Glutamatergic neuron (in vitro differentiated cells): ENCODE measurements at regions not wholly inside any gene's neighbourhood (a gene's known extent, or its start where the extent isn't known, plus 50 kb on each side); places are given as distances from the start of the nearest gene placed in this dataset.

Source experiments
- DNase-seq: peaks from one replicate; pipeline ENCODE4 v3.0.0; 2022
- H3K27ac Mint-ChIP-seq: one replicate; pipeline ENCODE4 v1.8.0; 2020; ENCODE audit warnings: mild to moderate bottlenecking, mixed read lengths, inconsistent platforms; ENCODE audit not compliant: unreplicated experiment
- H3K27me3 Mint-ChIP-seq: one replicate; pipeline ENCODE4 v1.8.0; 2020; ENCODE audit warnings: mild to moderate bottlenecking, moderate library complexity, mixed read lengths, inconsistent platforms; ENCODE audit not compliant: unreplicated experiment
- H3K36me3 Mint-ChIP-seq: one replicate; pipeline ENCODE4 v1.8.0; 2020; ENCODE audit warnings: mild to moderate bottlenecking, mixed read lengths, inconsistent platforms; ENCODE audit not compliant: unreplicated experiment
- H3K4me1 Mint-ChIP-seq: one replicate; pipeline ENCODE4 v1.8.0; 2020; ENCODE audit warnings: mild to moderate bottlenecking, low read depth, mixed read lengths, inconsistent platforms; ENCODE audit not compliant: unreplicated experiment
- H3K4me3 Mint-ChIP-seq: one replicate; pipeline ENCODE4 v1.8.0; 2020; ENCODE audit warnings: mild to moderate bottlenecking, mixed read lengths, inconsistent platforms; ENCODE audit not compliant: unreplicated experiment
- H3K9me3 Mint-ChIP-seq: one replicate; pipeline ENCODE4 v1.8.0; 2020; ENCODE audit warnings: mild to moderate bottlenecking, moderate library complexity, mixed read lengths, inconsistent platforms; ENCODE audit not compliant: unreplicated experiment
- TF ChIP-seq, protein P1 (sequence below): fragments of 200-600 bp; sonication (generic); IDR thresholded peaks from one replicate; pipeline ENCODE4 v1.5.0; 2021; ENCODE audit not compliant: partially characterized antibody, unreplicated experiment

DNA sequence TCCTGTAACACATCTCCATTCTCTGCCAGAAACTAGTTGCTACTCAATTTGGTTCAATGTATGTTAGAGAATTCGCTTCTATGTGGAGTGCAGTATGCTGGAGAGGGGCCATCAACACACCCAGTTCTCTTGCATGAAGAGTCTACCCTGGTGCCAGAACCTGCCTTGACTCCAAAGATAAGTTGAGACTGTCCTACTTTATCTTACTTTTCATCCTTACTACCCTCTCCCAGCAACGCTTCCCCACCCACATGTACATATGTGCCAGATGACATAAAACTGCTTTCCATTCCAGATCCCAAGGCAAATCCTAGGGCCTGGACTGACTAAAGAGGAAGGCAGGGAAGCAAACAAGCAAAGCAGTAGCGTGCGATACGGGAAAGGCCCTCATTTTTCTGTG, 442.6 kb upstream of the THRB start:
- TF ChIP-seq, protein P1, sequence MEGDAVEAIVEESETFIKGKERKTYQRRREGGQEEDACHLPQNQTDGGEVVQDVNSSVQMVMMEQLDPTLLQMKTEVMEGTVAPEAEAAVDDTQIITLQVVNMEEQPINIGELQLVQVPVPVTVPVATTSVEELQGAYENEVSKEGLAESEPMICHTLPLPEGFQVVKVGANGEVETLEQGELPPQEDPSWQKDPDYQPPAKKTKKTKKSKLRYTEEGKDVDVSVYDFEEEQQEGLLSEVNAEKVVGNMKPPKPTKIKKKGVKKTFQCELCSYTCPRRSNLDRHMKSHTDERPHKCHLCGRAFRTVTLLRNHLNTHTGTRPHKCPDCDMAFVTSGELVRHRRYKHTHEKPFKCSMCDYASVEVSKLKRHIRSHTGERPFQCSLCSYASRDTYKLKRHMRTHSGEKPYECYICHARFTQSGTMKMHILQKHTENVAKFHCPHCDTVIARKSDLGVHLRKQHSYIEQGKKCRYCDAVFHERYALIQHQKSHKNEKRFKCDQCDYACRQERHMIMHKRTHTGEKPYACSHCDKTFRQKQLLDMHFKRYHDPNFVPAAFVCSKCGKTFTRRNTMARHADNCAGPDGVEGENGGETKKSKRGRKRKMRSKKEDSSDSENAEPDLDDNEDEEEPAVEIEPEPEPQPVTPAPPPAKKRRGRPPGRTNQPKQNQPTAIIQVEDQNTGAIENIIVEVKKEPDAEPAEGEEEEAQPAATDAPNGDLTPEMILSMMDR: no peak
- H3K36me3 Mint-ChIP-seq: no peaks in the 10 kb centered on the region
- no peaks in the 10 kb centered on the region for H3K9me3 Mint-ChIP-seq
- H3K4me3 Mint-ChIP-seq: no peak overlapping the region
- H3K27me3 Mint-ChIP-seq: no peaks in the 10 kb centered on the region
- DNase-seq: no peak
- no peak overlapping the region for H3K27ac Mint-ChIP-seq
- peaks cover 4% of the 10 kb centered on the region for H3K4me1 Mint-ChIP-seq

DNA sequence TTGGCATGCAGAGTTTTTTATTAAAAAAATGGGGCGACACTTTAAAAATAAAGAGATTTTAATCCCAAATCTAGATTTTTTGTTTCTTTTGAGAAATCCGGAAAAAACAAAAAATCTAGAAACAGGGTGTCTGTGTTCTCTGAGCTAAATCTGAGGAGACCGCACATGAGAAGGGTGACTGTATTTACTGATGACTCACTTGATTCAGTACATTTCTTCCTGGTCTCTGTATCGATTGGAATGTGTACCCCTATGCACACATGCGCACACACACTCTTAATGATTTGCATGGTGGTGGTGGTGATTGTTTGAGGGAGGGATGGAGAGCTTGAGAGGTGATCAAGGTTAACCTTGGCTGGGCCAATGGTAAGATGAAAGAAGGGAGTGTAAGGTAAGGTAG, 443.1 kb upstream of the THRB start:
- TF ChIP-seq, protein P1: no peak
- Mint-ChIP-seq H3K27ac (no peak overlapping the region), H3K27me3 (no peaks in the 10 kb centered on the region), H3K9me3 (no peaks in the 10 kb centered on the region), H3K4me1 (peaks cover 4% of the 10 kb centered on the region), H3K36me3 (no peaks in the 10 kb centered on the region), H3K4me3 (no peak overlapping the region)
- no peak for DNase-seq

DNA sequence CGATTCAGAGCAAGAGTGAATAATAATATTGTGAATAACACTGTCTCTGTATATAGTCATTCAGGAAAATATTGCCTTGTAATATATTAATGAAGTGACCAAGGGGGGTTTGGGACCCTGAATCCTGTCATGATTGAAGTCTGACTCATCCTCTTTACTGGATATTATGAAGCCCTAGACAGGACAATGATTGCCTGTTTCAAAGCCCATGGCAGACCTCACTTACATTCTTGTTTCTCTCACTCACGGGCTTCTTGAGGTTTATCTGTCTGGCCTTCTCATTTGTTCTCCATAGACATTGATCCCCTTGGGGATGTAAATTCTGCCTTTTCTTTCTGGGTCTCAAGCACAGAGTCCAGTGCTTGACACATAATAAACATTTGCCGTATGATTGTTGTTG, 449.3 kb upstream of the THRB start:
- Mint-ChIP-seq H3K27me3 (no peaks in the 10 kb centered on the region), H3K4me3 (no peak overlapping the region), H3K36me3 (no peaks in the 10 kb centered on the region), H3K9me3 (no peaks in the 10 kb centered on the region), H3K27ac (no peak overlapping the region), H3K4me1 (peaks cover 6% of the 10 kb centered on the region)
- TF ChIP-seq, protein P1: no peak
- DNase-seq: no peak

DNA sequence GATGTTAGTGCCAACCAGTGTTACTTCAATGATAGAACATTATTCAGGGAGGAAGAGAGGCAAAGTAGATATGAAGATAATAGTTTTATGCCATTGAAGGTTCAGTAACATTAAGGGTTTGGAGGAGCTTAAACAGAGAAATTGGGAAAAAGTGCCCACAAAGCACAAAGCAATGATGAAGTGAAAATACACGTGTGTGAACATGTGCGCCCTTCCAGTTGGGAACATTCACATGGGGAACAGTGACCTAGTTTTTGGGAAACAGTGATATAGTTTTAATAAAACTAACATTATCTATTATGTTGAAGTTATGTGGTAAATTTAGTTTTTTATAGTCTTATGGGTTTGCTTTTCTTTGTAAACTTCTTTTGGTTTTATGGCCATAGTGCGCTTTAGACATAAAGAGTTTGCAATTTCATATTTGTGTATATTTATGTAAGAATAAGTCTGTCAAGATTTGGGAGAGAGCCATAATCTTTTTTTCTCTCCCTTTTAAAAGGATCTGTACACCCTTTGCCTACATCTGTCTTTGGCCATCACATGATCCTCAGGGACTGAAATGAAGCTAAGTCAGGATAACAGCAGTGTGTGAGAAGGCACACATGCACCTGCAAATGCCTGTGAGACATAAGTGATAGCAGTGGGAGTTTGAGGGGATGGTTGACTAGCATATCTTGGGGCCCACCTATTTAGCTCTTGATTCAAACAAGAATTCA, 450.3 kb upstream of the THRB start:
- no peak overlapping the region for H3K27ac Mint-ChIP-seq
- TF ChIP-seq, protein P1: no peak

DNA sequence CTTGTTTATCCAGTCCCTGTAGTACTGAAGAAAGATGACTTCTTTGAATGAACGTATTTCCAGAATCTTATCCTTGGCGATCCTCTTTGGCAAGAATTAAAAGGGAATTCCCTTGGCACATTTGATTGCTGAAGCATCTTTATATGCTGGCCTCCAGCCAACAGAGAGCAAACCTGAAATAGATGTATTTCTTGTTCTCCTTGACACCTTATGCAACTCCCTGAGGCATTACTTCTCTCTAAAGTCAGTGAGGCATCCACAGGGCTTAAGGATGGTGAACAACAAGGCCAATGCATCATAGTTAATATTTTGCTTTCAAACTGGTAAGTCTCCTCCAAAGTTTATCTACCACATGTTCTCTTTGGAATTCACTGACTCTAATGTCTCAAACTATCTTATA, 450.9 kb upstream of the THRB start:
- Mint-ChIP-seq H3K4me3 (no peak overlapping the region), H3K27me3 (no peaks in the 10 kb centered on the region), H3K36me3 (no peaks in the 10 kb centered on the region), H3K4me1 (peaks cover 6% of the 10 kb centered on the region), H3K9me3 (no peaks in the 10 kb centered on the region), H3K27ac (no peak overlapping the region)
- no peak for DNase-seq
- TF ChIP-seq, protein P1: no peak

More for the DNA sequence above, 450.3 kb upstream of the THRB start:
- Mint-ChIP-seq H3K36me3 (no peaks in the 10 kb centered on the region), H3K4me3 (no peak overlapping the region), H3K27me3 (no peaks in the 10 kb centered on the region), H3K4me1 (peaks cover 6% of the 10 kb centered on the region), H3K9me3 (no peaks in the 10 kb centered on the region)
- no peak for DNase-seq
